ENCODE measurements at regions not wholly inside any gene's neighbourhood (a gene's known extent, or its start where the extent isn't known, plus 50 kb on each side); places are given as distances from the start of the nearest gene placed in this dataset.

- TF ChIP-seq, protein P1, sequence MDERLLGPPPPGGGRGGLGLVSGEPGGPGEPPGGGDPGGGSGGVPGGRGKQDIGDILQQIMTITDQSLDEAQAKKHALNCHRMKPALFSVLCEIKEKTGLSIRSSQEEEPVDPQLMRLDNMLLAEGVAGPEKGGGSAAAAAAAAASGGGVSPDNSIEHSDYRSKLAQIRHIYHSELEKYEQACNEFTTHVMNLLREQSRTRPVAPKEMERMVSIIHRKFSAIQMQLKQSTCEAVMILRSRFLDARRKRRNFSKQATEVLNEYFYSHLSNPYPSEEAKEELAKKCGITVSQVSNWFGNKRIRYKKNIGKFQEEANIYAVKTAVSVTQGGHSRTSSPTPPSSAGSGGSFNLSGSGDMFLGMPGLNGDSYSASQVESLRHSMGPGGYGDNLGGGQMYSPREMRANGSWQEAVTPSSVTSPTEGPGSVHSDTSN (CRISPR knock-in tag; IDR thresholded peaks at IDR 0.05; ENCODE audit: low read depth): no peak
- TF ChIP-seq, protein P1 (tag; conservative IDR thresholded peaks at IDR 0.05; ENCODE audit: low read depth): 0 out of 2 replicates have a peak, but pooled peaks have one; percentile 30
- TF ChIP-seq WHSC1 (IDR thresholded peaks at IDR 0.05; ENCODE audit: low read length) (no peak), NR3C1 (CRISPR knock-in tag; IDR thresholded peaks at IDR 0.05) (no peak), NUFIP1 (IDR thresholded peaks at IDR 0.05; ENCODE audit: partially characterized antibody) (no peak), SAFB (IDR thresholded peaks at IDR 0.05; ENCODE audit: borderline replicate concordance, low read depth, low read length) (no peak), HDAC2 (IDR thresholded peaks at IDR 0.05) (no peak), ZNF41 (CRISPR knock-in tag; conservative IDR thresholded peaks at IDR 0.05) (no peak), PCBP1 (IDR thresholded peaks at IDR 0.05; ENCODE audit: low read depth, low read length, poor library complexity, severe bottlenecking) (no peak), CCAR2 (IDR thresholded peaks at IDR 0.05; ENCODE audit: low read depth, low read length) (no peak), ZNF764 (CRISPR knock-in tag; IDR thresholded peaks at IDR 0.05; ENCODE audit: low read depth) (no peak), MXI1 (IDR thresholded peaks at IDR 0.05; ENCODE audit: low read depth, low read length) (no peak), ID3 (CRISPR knock-in tag; IDR thresholded peaks at IDR 0.05) (no peak), ID3 (tag; IDR thresholded peaks at IDR 0.05) (no peak), RBM39 (optimal IDR thresholded peaks at IDR 0.05; ENCODE audit: low read depth, low read length) (no peak), ZNF253 (CRISPR knock-in tag; conservative IDR thresholded peaks at IDR 0.05) (no peak), TOE1 (IDR thresholded peaks at IDR 0.05; ENCODE audit: borderline replicate concordance) (no peak), TOE1 (CRISPR knock-in tag; IDR thresholded peaks at IDR 0.05; ENCODE audit: borderline replicate concordance, low read depth) (no peak), XRCC5 (IDR thresholded peaks at IDR 0.05; ENCODE audit: low read depth, low read length) (no peak), ZNF324 (CRISPR knock-in tag; IDR thresholded peaks at IDR 0.05) (no peak), ZNF766 (CRISPR knock-in tag; conservative IDR thresholded peaks at IDR 0.05) (no peak), CC2D1A (IDR thresholded peaks at IDR 0.05) (0 out of 2 replicates have a peak, but pooled peaks have one; percentile 31), POLR2G (IDR thresholded peaks at IDR 0.05; ENCODE audit: low read depth, low read length) (no peak), NFXL1 (CRISPR knock-in tag; IDR thresholded peaks at IDR 0.05) (no peak), PHB2 (IDR thresholded peaks at IDR 0.05; ENCODE audit: low read depth) (no peak), SMAD2 (IDR thresholded peaks at IDR 0.05; ENCODE audit: low read depth, low read length) (no peak)
- TF ChIP-seq, protein P2, sequence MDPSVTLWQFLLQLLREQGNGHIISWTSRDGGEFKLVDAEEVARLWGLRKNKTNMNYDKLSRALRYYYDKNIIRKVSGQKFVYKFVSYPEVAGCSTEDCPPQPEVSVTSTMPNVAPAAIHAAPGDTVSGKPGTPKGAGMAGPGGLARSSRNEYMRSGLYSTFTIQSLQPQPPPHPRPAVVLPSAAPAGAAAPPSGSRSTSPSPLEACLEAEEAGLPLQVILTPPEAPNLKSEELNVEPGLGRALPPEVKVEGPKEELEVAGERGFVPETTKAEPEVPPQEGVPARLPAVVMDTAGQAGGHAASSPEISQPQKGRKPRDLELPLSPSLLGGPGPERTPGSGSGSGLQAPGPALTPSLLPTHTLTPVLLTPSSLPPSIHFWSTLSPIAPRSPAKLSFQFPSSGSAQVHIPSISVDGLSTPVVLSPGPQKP (CRISPR knock-in tag; IDR thresholded peaks at IDR 0.05): no peak
Observed at GRCh38 chr21:36589352-36589971, 109.5 kb upstream of the SIM2 start (continued).
